ENCODE measurements at regions not wholly inside any gene's neighbourhood (a gene's known extent, or its start where the extent isn't known, plus 50 kb on each side); places are given as distances from the start of the nearest gene placed in this dataset.
"Not testable (repeated sequence)": the region's sequence is repeated elsewhere in the genome, so short reads cannot be mapped to it uniquely, and the experiment has no call there.

DNA sequence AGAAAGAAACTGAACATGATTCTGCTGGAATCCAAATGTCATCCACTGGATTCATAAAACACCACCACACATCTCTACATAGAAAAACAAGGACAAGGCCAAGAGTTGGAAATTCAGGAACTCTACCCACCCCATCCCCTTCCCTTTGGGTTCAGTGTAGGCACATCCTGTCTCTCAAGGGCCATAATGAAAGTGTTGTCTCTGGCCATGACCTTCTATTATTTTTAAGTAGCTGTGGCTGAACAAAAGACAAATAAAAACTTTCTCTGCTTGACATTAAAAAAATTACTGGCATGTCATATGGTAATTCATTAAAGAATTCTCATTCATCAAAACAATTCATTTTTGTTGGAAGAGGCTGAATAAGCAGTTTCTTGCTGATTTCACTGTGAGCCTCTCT is 54.9 kb upstream of the ZBTB18 start:
- DNase-seq, result no peak

- no peak for DNase-seq
These were observed 59.4 kb upstream of the ZBTB18 start for GRCh38 chr1:243991650-243992049.

DNA sequence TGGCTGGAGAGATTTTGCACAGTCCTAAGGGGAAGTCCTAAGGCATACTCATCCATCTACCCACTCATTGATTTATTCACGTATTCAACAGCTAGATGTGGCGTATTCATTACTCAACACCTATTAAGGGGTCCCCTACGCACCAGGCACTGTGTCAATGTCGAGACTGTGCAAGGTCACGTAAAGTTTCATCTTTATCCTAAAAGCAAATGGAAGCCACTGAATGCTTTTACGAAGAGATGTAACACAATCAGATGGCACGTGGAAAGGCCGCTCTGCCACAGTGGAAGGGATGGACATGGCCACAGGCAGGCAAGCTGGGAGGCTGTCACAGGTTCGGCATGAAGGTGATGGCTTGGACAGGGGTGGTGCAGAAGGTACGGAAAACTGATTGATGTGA is 66.3 kb upstream of the ZBTB18 start:
- DNase-seq, result no peak

- no peak for DNase-seq
These were observed 68.5 kb upstream of the ZBTB18 start for GRCh38 chr1:243982447-243983018.

DNA sequence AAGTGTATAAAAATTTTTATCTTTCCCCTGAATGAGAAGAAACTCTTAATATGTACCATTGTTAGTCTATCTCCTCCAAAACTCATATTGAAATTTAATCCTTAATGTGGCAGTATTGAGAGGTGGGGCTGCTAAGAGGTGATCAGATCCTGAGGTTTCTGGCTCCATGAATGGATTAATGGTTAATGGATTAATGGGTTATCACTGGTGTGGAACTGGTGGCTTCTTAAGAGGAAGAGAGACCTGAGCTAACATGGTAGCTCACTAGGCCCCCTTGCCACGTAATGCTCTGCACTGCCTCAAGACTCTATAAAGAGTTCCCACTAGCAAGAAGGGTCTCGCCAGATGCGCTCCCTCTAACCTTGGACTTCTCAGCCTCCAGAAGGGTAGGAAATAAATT is 70.6 kb upstream of the ZBTB18 start:
- no peak for DNase-seq

DNA sequence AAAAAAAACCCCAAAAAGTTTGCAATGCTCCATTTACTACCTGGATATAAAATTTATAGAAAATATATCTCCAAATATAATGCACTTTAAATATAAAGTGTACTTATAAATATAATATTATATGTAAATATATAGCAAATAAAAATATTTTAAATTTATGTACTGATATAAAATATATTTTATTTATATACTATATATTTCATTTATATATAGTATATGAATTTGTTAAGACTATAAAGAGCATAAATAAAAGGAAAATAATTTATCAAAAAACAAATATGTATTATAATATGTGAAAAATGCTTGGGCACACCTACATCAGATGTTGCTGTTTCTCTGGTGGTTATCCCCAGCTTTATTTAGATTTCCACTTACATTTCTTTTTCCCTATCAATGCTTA is 71.0 kb upstream of the ZBTB18 start:
- no peak for DNase-seq

- DNase-seq, result no peak
These were observed 71.7 kb upstream of the ZBTB18 start for GRCh38 chr1:243979396-243979795.

DNA sequence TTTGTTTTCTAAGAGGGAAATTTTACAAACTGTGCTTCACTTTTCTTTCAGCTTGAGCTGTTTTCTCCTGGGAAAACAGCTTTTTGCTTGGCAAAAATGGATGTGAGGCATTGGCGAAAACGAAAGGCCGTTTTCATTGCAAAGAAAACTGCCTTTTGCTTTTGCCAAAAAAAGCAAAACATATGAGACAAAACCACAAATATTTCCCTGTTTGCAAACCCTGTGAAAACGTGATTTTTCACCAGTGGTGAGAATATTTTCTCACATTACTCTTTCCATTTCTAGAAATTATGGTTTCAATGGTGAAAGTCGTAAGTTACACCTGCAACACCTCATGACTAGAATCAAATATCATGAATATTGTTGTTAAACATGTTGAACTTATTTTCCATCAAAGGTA is 74.0 kb upstream of the ZBTB18 start:
- no peak for DNase-seq

DNA sequence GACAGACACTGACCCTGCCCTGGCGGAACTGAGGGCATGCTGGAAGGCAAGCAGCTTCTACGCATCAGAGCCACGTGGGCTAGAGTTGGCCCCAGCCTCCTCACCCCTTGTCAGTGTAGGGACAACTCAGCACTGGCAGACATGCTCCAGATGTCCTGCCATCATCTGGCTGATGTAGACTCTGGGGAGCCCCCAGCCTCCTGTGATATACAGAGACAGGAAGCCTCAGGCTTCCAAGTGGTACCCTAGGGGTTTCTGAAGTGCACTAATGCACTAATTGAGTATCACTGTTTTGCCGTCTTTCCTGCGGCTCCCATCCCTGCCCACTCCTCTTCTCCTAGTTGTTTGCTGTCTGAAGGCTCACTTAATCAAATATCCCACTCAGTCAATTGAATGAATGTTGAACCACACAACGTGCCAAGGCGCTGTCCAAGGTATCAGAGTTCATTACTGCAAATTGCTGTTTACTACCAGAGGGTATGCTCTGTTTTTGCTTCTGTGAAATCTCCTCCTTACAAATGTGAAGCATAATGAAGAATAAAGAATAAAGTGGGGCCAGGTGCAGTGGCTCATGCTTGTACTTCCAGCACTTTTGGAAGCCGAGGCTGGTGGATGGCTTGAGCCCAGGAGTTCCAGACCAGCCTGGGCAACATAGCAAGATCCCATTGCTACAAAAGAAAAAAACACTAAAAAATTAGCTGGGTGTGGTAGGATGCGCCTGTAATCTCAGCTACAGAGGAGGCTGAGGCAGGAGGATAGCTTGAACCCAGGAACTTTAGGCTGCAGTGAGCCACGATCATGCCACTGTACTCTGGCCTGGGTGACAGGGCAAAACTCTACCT is 76.4 kb upstream of the ZBTB18 start:
- DNase-seq, result no peak

- DNase-seq, result no peak
These were observed 77.9 kb upstream of the ZBTB18 start for GRCh38 chr1:243973169-243973568.

DNA sequence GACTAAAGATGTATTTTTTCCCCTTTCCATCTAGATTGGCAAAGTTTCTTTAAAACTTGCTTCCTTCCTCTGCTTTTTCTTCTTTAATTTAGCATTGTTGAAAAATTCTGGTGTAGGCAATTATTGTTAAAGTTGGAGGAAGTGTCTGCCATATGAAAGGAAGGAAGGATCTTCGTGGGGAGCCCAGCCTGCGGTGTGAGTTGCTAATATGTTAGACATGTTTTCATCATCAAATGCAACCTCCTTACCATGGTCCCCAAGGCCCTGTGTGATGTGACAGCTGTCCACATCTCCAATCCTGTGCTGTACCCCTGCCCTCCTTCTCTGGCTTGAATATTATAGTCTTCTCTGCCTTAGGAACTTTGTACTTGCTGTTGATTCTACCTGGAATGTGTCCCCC is 81.0 kb upstream of the ZBTB18 start:
- DNase-seq, result no peak

GRCh38 chr1:243968413-243968812 is 82.7 kb upstream of the ZBTB18 start:
- DNase-seq, result no peak

- no peak for DNase-seq
These were observed 86.2 kb upstream of the ZBTB18 start for GRCh38 chr1:243964915-243965314.

GRCh38 chr1:243963571-243963970 is 87.5 kb upstream of the ZBTB18 start:
- DNase-seq, result peak; percentile 16

- DNase-seq, result no peak
These were observed 88.5 kb upstream of the ZBTB18 start for GRCh38 chr1:243962541-243962940.

GRCh38 chr1:243959998-243960397 is 91.1 kb upstream of the ZBTB18 start:
- no peak for DNase-seq

DNA sequence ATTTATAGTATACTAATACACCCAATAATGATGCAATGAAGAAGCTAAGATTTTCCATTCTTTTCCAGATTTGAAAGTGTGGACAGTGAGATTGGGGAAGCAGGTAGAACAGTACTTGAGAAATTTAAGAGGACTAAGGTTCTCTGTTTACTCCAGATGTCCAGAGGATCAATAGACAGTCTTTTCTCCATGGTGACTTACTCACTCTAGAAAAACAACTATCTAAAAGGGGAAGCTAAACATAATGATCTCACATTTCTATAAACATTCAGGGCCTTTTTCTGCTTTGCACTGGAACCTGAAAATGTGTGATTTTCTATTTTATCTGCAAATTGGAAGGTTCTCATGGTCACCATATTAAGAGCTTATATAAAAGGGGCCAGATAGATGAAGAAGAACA is 93.9 kb upstream of the ZBTB18 start:
- DNase-seq, result no peak

DNA sequence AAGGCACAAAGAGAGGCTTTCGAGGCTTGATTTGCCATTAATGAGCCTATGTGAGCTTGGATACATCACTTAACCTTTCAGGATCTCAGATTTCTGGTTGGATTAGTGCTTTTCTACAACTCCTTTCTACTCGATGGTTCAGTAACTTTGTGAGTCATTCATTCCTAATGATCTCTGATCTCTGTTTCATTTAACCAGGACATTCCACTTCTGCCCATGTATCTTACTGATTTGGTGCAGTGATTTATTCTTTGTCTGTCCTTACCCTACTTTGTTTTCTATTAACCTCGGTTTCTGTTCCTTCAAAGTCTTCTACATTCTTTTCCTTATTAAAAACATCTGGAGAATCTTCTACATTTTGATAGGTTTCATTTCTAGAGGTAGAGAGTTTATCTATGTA is 94.6 kb upstream of the ZBTB18 start:
- no peak for DNase-seq

GRCh38 chr1:243951207-243951606 is 99.9 kb upstream of the ZBTB18 start:
- not testable (repeated sequence) for DNase-seq

- DNase-seq, result no peak
These were observed 100.1 kb upstream of the AKT3 start for GRCh38 chr1:243950166-243950565.

- DNase-seq, result no peak
These were observed 96.9 kb upstream of the AKT3 start for GRCh38 chr1:243946946-243947345.

GRCh38 chr1:243946253-243946652 is 96.2 kb upstream of the AKT3 start:
- no peak for DNase-seq

DNA sequence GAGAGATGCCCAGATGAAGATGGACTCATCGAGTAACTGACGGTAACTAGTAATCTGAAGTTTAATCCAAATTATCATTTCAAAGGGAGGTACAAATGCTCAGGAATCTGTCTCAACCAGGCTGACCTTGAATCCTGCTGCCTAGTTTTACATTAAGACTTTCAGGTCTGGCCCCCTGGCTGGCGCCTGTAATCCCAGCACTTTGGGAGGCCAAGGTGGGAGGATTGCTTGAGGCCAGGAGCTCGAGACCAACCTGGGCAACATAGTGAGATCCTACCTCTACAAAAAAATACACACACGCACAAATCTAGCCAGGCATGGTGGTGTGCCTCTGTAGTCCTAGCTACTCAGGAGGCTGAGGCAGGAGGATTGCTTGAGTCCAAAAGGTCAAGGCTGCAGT is 95.7 kb upstream of the AKT3 start:
- no peak for DNase-seq

DNA sequence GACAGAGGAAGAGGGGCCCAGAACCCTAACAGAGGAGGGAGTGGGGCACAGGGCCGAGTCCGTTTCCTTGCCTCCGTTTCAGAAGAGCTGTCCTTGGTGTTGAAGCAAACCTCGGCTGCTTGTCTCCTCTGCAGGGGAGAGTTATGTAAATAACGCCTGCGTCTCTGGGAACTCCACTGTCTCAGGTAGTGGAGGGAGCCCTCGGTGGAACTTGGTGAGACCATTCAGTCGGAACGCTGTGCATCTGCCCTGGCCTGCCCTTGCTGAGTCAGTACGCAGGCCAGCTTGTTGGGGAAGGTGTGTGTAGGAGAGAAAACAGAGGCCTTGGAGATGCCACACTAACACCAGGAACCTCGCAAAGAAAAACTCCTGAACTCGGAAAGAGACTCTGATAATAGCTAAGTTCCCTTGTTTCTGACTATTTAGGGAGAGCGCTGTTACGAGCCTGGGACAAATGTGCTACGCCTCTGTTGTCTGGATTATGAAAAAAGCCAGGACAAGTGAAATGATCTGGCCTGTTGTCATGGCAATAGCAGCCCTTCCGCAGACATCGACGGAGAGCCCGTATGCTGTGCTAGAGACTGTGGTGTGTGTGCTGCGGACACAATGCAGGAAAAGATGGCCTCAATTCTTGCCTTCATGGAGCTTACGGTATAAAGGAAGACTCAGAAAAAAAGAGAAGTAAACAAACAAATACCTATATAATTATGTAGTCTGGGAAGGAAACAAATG is 94.6 kb upstream of the AKT3 start:
- DNase-seq, result no peak

All from MV-4-11 (cell line).